DOHH2 (cell line): ENCODE measurements at regions not wholly inside any gene's neighbourhood (a gene's known extent, or its start where the extent isn't known, plus 50 kb on each side); places are given as distances from the start of the nearest gene placed in this dataset.

Source experiments
- H3F3A ChIP-seq: fragments of 200-600 bp; sonication (generic), shearing (Covaris generic); 2 replicates; pipeline ENCODE4 v1.6.0; 2016; ENCODE audit warnings: antibody characterized with exemption, mild to moderate bottlenecking; ENCODE audit not compliant: control insufficient read depth, insufficient read depth
- H3K27ac ChIP-seq: fragments of 200-600 bp; sonication (generic); 2 replicates; pipeline ENCODE4 v1.5.1; 2014; ENCODE audit warnings: low read depth, mild to moderate bottlenecking, low read length, moderate library complexity
- H3K27me3 ChIP-seq: fragments of 200-600 bp; sonication (generic); 2 replicates; pipeline ENCODE4 v1.6.1; 2014; ENCODE audit warnings: mild to moderate bottlenecking, low read length, mixed read lengths; ENCODE audit not compliant: control insufficient read depth
- H3K36me3 ChIP-seq: fragments of 200-600 bp; sonication (generic); 2 replicates; pipeline ENCODE4 v1.6.1; 2014; ENCODE audit warnings: mild to moderate bottlenecking, low read length, moderate library complexity, mixed read lengths; ENCODE audit not compliant: control insufficient read depth
- H3K4me1 ChIP-seq: fragments of 200-600 bp; sonication (generic); 2 replicates; pipeline ENCODE4 v1.6.1; 2014; ENCODE audit warnings: mild to moderate bottlenecking, low read length, mixed read lengths; ENCODE audit not compliant: control insufficient read depth
- H3K4me2 ChIP-seq: fragments of 200-600 bp; sonication (generic); 2 replicates; pipeline ENCODE4 v1.6.0; 2014; ENCODE audit warnings: mild to moderate bottlenecking, low read length, moderate library complexity
- H3K4me3 ChIP-seq: fragments of 200-600 bp; sonication (generic); 2 replicates; pipeline ENCODE4 v1.5.1; 2014; ENCODE audit warnings: mild to moderate bottlenecking, low read length, mixed read lengths
- H3K79me2 ChIP-seq: fragments of 200-600 bp; sonication (generic); 2 replicates; pipeline ENCODE4 v1.6.1; 2014; ENCODE audit warnings: mild to moderate bottlenecking, low read length, mixed read lengths; ENCODE audit not compliant: control insufficient read depth
- H3K9me2 ChIP-seq: fragments of 200-600 bp; sonication (generic); replicated peaks from 2 replicates; pipeline ENCODE4 v1.6.1; 2014; ENCODE audit warnings: mild to moderate bottlenecking, low read length, mixed read lengths; ENCODE audit not compliant: control insufficient read depth
- H3K9me3 ChIP-seq: fragments of 200-600 bp; sonication (generic); 2 replicates; pipeline ENCODE4 v1.6.1; 2014; ENCODE audit warnings: antibody characterized with exemption, low read length, mixed read lengths; ENCODE audit not compliant: control insufficient read depth, insufficient read depth
- H4K20me1 ChIP-seq: fragments of 200-600 bp; sonication (generic); 2 replicates; pipeline ENCODE4 v1.6.0; 2014; ENCODE audit warnings: low read depth, mild to moderate bottlenecking, antibody characterized with exemption, low read length, moderate library complexity; ENCODE audit not compliant: control insufficient read depth, insufficient read depth
- CTCF ChIP-seq: fragments of 200-600 bp; sonication (generic); IDR thresholded peaks from one replicate; pipeline ENCODE4 v1.5.1; 2014; ENCODE audit warnings: antibody characterized with exemption, mild to moderate bottlenecking, low read depth, low read length; ENCODE audit not compliant: poor library complexity, severe bottlenecking
- EZH2phosphoT487 ChIP-seq: fragments of 200-600 bp; sonication (generic); IDR thresholded peaks from 2 replicates; pipeline ENCODE4 v1.6.1; 2017; ENCODE audit warnings: borderline replicate concordance, mild to moderate bottlenecking, antibody characterized with exemption, low read length, moderate library complexity, mixed read lengths

DNA sequence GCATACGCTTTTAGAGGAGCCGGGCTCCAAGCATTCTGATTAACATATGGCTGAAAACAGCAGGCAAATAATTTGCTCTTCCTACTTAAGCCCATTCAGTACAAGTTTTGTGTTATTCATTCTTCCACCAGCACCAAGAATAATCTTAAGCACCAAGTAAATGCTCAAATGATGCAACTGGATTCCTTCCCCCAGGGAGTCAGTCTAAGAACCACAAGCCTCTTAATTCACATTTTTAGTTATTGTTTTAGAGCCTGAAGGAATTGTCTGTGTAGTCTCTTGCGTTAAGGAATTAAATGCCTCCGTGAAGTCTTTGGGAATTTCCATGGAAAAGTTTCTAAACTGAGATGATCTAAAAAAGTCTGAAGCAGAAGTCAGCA is 61.5 kb upstream of the MAGEB2 start:
- H3K9me3 ChIP-seq, result no peaks in the 10 kb centered on the region
- no peak overlapping the region for H3K4me2 ChIP-seq
- H3K27me3 ChIP-seq, result no peaks in the 10 kb centered on the region
- no peak overlapping the region for H3K27ac ChIP-seq
- H4K20me1 ChIP-seq, result no peaks in the 10 kb centered on the region
- no peaks in the 10 kb centered on the region for H3K4me1 ChIP-seq
- no peak for TF ChIP-seq CTCF
- TF ChIP-seq EZH2phosphoT487, result no peak
- H3K36me3 ChIP-seq, result no peaks in the 10 kb centered on the region
- H3F3A ChIP-seq, result no peaks in the 10 kb centered on the region
- no peaks in the 10 kb centered on the region for H3K79me2 ChIP-seq
- H3K9me2 ChIP-seq, result no peaks in the 10 kb centered on the region
- H3K4me3 ChIP-seq, result no peak overlapping the region

GRCh38 chrX:30156009-30156408 is 59.4 kb upstream of the MAGEB2 start:
- Histone ChIP-seq H3K9me2 (no peaks in the 10 kb centered on the region), H3K4me2 (no peak overlapping the region), H3K36me3 (no peaks in the 10 kb centered on the region), H3K27me3 (no peaks in the 10 kb centered on the region), H3K4me1 (no peaks in the 10 kb centered on the region), H3K4me3 (no peak overlapping the region), H3F3A (no peaks in the 10 kb centered on the region), H3K9me3 (no peaks in the 10 kb centered on the region), H3K79me2 (no peaks in the 10 kb centered on the region), H4K20me1 (no peaks in the 10 kb centered on the region), H3K27ac (no peak overlapping the region)
- TF ChIP-seq CTCF, result no peak
- TF ChIP-seq EZH2phosphoT487, result no peak

GRCh38 chrX:30156880-30157560 is 58.3 kb upstream of the MAGEB2 start:
- H3K4me2 ChIP-seq, result no peak overlapping the region
- H3K4me1 ChIP-seq, result no peaks in the 10 kb centered on the region
- TF ChIP-seq EZH2phosphoT487 (no peak), CTCF (no peak)
- H3K9me2 ChIP-seq, result no peaks in the 10 kb centered on the region
- no peaks in the 10 kb centered on the region for H3K36me3 ChIP-seq
- no peak overlapping the region for H3K27ac ChIP-seq
- H3K79me2 ChIP-seq, result no peaks in the 10 kb centered on the region
- H4K20me1 ChIP-seq, result no peaks in the 10 kb centered on the region
- H3K4me3 ChIP-seq, result no peak overlapping the region
- H3K27me3 ChIP-seq, result no peaks in the 10 kb centered on the region
- H3F3A ChIP-seq, result no peaks in the 10 kb centered on the region
- no peaks in the 10 kb centered on the region for H3K9me3 ChIP-seq
